ENCODE measurements at regions not wholly inside any gene's neighbourhood (a gene's known extent, or its start where the extent isn't known, plus 50 kb on each side); places are given as distances from the start of the nearest gene placed in this dataset.

- DNase-seq (ENCODE audit: low spot score) = no peak
Measured at GRCh38 chr2:224325941-224326340, 76.0 kb downstream of the FAM124B start.

DNA sequence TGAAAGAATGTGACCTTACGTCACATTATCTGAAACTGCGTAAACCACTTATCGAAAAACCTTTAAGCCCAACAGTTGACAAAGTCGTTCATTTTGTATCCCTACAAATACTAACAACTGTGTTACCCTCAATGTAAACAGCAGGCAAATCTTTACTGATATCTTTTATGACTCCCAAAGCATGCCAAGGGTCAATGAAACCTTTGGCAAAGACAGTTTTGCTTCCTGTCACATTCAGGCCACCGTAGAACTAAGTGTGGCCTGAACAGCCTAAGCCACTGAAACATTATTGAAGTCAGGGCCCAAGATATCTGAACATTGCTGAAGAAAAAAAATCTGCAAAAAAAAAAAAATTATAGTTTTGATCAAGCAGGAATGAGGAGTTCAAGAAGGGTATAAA is 77.3 kb downstream of the FAM124B start:
- no peak for DNase-seq (ENCODE audit: low spot score)

DNA sequence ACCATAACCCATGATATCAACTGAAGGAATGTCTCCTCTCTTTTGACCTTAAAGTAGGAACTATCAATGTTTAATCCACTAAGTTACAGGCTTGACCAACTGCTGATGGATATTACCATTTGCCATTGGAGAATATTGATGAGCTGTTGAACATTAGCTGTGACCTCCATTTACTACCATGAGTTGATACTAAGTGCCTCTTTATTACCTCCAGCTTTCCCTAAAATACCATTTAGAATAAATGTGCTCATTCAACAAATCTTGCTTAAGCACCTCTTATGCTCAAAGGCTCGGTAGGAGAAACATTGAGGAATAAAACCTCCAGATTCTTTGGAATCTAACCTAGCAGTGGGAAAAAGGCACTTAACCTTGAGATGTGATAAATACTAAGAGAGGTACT is 81.2 kb downstream of the FAM124B start:
- DNase-seq (ENCODE audit: low spot score) = no peak

- no peak for DNase-seq (ENCODE audit: low spot score)
Measured at GRCh38 chr2:224319750-224320149, 82.2 kb downstream of the FAM124B start.

- no peak for DNase-seq (ENCODE audit: low spot score)
Measured at GRCh38 chr2:224312741-224313140, 89.2 kb downstream of the FAM124B start.

DNA sequence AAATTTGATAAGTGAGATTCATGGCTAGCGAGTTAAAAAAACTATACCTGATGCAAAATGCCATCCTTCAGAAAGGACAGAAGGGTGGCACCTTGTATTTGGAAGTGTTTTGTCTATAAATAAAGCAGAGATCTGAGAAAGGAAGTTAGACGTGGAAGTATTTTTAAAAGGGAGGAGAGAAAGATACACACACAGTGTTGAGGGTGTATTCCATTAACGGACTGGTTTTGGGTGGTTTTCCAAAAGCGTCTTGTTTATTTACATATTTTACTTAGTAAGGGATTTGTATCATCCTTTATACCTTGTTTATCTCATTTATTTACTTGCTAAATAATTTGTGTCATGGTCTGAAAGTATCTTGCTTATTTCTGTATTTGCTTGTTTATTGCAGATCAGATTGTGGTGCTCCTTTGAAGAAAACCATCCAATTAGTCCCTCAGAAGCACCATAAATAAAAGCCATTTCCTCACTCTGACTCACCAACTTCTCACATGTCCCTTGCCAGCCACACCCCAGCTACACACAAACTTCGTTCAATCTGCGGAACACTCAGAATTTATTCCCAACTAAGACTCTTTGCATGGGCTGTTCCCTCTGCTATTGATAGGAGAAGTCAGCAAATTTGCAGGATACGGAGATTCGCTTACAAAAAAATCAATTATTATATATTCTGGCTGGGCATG is 90.8 kb downstream of the FAM124B start:
- DNase-seq (ENCODE audit: low spot score) = no peak

DNA sequence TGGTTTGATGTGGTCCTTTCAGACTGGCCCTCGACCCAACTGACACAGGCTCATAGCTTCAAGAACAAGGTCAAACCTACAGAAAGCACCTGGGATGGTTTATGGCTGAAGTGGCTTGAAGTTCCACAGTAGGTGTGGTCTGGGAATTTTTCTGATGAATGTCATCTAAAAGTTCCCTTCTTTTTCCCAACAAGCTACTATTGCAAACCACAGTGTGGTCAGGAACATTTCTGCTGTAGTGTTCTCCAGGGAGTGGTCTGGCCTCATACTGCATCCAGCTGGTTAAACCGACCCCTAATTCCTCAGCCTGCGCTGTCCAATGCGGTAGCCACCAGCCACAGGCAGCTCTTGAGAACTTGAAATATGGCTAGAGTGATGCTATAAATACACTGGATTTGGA is 92.7 kb downstream of the FAM124B start:
- DNase-seq (ENCODE audit: low spot score) = no peak

DNA sequence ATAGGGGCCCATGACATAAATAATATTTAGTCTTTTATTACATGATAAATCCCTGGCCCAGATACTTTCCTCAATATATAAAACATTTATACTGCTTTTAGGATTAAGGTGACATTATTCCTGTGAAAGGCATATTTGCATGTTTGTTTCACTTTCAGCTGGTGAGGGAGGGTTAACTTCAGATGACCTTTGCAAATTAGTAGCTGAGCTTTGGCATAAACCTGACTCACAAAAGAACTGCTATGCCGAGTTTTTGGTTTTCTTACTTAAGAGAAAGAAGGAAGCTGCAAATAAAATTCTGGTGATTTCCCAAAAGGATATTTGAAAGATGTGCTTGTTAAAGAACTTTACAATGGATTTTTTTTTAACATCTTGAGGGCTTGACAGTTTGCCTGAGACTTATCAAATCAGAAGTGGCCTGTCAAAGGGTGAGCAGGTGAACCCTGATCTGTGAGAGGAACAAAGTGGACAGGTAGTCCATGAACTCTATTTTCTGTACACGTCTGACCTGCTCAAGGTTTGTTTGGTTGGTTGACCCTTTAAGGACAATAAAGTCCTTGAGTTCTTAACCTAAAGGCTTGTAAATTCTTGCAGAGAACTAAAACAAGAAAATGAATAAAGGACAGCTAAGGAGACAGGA is 93.5 kb downstream of the FAM124B start:
- no peak for DNase-seq (ENCODE audit: low spot score)

- no peak for DNase-seq (ENCODE audit: low spot score)
Measured at GRCh38 chr2:224302952-224303351, 99.0 kb downstream of the FAM124B start.

DNA sequence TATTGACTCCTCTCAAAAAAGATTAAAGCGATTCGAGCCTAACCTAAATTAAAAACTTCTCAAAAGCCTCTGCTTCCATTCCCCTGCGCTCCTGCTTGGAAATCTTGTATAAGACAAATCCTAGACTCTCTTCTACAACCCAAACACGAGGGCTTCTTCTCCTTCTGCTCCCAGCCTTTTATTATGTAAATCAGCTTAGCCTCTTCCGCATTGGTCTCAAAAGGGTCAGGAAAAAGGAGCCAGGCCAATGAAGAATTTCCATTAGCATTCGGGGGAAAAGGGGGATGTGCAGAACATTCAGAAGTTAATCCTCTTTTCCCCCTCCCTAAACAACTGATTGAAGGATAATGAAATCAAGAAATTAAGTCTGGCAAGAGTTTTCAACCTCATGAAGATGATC is 107.9 kb downstream of the FAM124B start:
- DNase-seq (ENCODE audit: low spot score) = no peak

- DNase-seq (ENCODE audit: low spot score) = no peak
Measured at GRCh38 chr2:224287531-224287930, 114.4 kb downstream of the FAM124B start.

GRCh38 chr2:224286923-224287322 is 115.0 kb downstream of the FAM124B start:
- DNase-seq (ENCODE audit: low spot score) = no peak

GRCh38 chr2:224284134-224284946 is 117.6 kb downstream of the FAM124B start:
- DNase-seq (ENCODE audit: low spot score) = peak; percentile 49

GRCh38 chr2:224283466-224283965 is 118.4 kb downstream of the FAM124B start:
- no peak for DNase-seq (ENCODE audit: low spot score)

DNA sequence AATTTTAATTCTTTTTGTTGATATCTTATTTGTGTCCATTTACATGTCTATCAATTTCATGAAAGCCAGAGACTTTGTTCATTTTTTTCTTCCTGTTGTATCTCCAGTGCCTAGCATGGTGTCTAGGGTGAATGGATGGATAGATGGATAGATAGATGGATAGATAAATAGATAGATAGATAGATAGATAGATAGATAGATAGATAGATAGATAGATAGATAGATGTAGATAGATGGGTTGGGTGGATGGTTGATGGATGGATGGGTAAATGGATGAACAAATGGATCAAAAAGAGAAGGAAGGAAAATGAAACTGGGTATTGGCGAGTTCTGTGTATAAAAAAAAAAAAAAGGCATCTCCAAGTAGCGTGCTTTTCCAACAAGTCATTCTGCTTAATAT is 120.5 kb downstream of the FAM124B start:
- DNase-seq (ENCODE audit: low spot score) = no peak

- DNase-seq (ENCODE audit: low spot score) = no peak
Measured at GRCh38 chr2:224278531-224278930, 123.4 kb downstream of the FAM124B start.

DNA sequence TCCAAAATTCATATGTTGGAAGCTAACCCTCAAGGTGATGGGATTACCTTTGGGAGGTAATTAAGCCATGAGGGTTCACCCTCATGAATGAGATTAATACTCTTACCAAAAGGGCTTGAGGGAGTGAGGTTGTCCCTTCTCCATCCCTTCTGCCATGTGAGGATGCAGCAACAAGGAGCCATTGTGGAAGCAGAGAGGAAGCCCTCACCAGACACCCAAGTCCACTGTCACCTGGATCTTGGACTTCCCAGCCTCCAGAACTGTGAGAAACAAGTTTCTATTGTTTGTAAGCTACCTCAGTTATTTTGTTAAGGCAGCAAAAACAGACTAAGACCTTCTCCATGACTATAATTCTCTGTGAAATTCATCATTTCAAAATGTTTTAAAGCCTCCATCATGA is 125.7 kb downstream of the FAM124B start:
- no peak for DNase-seq (ENCODE audit: low spot score)

DNA sequence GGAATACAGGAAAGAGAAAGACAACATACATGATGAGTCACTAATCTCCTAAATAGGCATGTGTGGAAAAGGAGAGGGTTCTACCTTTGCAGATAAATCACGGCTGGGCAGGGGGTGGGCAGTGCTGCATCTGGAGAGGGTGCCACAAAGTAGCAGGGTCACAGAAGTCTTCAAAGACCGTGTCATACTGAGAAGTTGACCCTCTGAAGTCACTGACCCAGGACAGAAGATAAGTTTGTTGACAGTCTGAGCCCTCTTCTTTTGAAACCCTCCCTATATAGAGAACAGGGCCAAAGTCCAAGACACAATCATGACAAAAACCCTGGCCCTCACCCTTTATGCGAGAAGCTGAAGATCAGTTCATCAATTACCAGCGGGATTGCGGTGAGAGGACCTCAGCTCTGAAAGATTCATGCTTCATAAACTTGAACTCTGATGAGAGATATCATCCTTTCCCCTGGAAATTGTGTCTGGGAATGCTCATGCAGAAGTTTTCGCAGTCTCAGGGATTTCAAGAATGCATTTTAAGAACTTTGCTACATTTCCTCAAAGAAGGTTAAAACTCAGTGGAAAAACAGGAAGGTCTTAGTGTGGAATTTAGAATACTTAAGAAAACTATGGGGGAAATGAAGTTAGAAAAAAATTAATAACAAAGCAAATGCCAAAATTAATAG is 129.5 kb downstream of the FAM124B start:
- no peak for DNase-seq (ENCODE audit: low spot score)

DNA sequence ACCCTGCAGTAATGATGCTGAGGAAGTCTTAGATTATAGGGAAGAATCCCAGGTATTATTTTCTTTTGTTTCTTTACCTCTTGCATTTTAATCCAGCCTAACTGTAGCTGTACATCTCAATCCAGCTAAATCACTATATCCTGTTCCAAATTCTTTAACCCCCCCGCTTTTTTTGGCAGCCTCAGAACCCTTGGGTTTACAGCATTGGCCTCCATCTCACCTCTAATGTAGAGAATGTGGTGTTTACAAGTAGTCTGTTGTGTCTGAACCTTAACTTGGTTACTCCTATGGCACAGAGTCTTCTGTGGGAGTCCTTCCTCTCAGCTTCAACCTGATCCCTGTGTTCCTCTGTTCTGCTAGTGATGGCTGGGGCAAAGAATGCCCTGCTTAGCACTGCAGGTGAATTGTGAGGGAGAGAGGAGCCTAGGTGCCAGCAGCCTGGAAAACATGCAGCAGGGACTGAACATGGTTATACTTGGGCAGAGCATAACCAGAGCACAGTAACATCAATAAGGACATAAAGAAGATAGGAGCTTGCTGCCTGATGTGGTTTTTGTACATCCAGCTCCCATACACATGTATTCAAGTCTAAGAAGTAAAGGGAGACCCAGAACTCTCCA is 130.2 kb downstream of the FAM124B start:
- no peak for DNase-seq (ENCODE audit: low spot score)

- no peak for DNase-seq (ENCODE audit: low spot score)
Measured at GRCh38 chr2:224268441-224268840, 133.5 kb downstream of the FAM124B start.

- DNase-seq (ENCODE audit: low spot score) = no peak
Measured at GRCh38 chr2:224264259-224264658, 137.6 kb downstream of the FAM124B start.

GRCh38 chr2:224263571-224264043 is 138.3 kb downstream of the FAM124B start:
- DNase-seq (ENCODE audit: low spot score) = no peak
